ENCODE measurements at regions not wholly inside any gene's neighbourhood (a gene's known extent, or its start where the extent isn't known, plus 50 kb on each side); places are given as distances from the start of the nearest gene placed in this dataset.
"Not testable (repeated sequence)": the region's sequence is repeated elsewhere in the genome, so short reads cannot be mapped to it uniquely, and the experiment has no call there.

DNA sequence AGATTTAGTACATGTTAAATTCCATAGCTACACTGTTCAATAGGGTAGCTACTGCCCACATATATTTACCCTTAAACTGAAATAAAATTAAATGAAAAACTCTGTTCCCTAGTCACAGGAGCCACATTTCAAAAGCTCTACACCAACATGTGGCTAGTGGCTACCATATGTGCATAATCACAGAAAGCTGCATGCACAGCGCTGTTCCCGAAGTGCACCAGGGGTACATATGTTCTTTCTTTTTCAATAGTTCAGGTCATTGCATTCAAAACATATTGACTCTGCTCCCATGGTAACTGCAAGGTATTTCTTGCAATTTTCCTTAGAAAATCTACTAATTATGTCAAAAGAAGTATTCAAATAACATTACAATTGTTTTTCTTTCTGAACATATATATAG is 591.2 kb downstream of the PDHA2 start:
- DNase-seq (no peak), FAIRE-seq (no peak)
- Histone ChIP-seq H3K9ac (ENCODE audit: low read length in 3 of 3) (no peak overlapping the region), H3K9me3 (ENCODE audit: control insufficient read depth in 2 of 3, insufficient read depth in 1 of 3, low read length in 3 of 3) (no peaks in the 10 kb centered on the region), H3K27ac (ENCODE audit: low read depth in 2 of 2, low read length in 2 of 2) (no peak overlapping the region), H3K4me3 (ENCODE audit: low read length in 3 of 3) (no peak overlapping the region), H3K4me1 (ENCODE audit: control insufficient read depth in 2 of 3, insufficient read depth in 2 of 3, low read depth in 1 of 3, low read length in 3 of 3) (no peaks in the 10 kb centered on the region), H3K27me3 (ENCODE audit: control insufficient read depth, insufficient read depth, low read length) (no peaks in the 10 kb centered on the region), H3K36me3 (ENCODE audit: control insufficient read depth in 2 of 3, insufficient read depth in 3 of 3, low read length in 3 of 3) (no peaks in the 10 kb centered on the region)
- TF ChIP-seq, protein P1, sequence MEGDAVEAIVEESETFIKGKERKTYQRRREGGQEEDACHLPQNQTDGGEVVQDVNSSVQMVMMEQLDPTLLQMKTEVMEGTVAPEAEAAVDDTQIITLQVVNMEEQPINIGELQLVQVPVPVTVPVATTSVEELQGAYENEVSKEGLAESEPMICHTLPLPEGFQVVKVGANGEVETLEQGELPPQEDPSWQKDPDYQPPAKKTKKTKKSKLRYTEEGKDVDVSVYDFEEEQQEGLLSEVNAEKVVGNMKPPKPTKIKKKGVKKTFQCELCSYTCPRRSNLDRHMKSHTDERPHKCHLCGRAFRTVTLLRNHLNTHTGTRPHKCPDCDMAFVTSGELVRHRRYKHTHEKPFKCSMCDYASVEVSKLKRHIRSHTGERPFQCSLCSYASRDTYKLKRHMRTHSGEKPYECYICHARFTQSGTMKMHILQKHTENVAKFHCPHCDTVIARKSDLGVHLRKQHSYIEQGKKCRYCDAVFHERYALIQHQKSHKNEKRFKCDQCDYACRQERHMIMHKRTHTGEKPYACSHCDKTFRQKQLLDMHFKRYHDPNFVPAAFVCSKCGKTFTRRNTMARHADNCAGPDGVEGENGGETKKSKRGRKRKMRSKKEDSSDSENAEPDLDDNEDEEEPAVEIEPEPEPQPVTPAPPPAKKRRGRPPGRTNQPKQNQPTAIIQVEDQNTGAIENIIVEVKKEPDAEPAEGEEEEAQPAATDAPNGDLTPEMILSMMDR (IDR thresholded peaks at IDR 0.05; ENCODE audit: borderline replicate concordance, extremely low read depth, insufficient read depth) = no peak
- intact Hi-C loops (cut with DNase I) = no loop called here

DNA sequence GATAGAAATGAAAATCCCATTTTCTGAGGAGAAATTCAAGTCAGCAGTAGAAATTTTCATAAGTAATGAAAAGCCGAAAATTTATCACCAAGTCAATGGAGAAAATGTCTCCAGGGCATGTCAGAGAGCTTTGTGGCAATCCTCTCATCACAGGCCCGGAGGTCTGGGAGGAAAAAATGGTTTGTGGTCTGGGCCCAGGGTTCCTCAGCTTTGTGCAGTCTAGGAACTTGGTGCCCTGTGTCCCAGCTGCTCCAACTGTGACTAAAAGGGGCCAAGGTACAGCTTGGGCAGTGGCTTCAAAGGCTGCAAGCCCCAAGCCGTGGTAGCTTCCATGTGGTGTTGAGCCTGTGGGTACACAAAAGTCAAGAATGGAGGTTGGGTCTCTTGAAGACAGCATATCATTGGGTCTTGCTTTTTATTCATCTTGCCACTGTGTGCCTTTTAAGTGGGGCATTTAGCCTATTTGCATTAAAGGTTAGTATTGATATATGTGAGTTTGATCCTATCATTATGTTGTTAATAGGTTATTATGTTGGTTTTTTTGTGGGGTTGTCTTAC is 608.5 kb downstream of the PDHA2 start:
- Histone ChIP-seq H3K9ac (ENCODE audit: low read length in 3 of 3) (no peak overlapping the region), H3K27me3 (ENCODE audit: control insufficient read depth, insufficient read depth, low read length) (no peaks in the 10 kb centered on the region), H3K36me3 (ENCODE audit: control insufficient read depth in 2 of 3, insufficient read depth in 3 of 3, low read length in 3 of 3) (no peaks in the 10 kb centered on the region), H3K4me3 (ENCODE audit: low read length in 3 of 3) (no peak overlapping the region), H3K4me1 (ENCODE audit: control insufficient read depth in 2 of 3, insufficient read depth in 2 of 3, low read depth in 1 of 3, low read length in 3 of 3) (no peaks in the 10 kb centered on the region), H3K27ac (ENCODE audit: low read depth in 2 of 2, low read length in 2 of 2) (no peak overlapping the region), H3K9me3 (ENCODE audit: control insufficient read depth in 2 of 3, insufficient read depth in 1 of 3, low read length in 3 of 3) (peaks cover 0 to 12% (median 4%) of the 10 kb centered on the region in 3 donors)
- intact Hi-C loops (cut with DNase I) = no loop called here
- DNase-seq = no peak
- no peak for FAIRE-seq
- TF ChIP-seq, protein P1 (IDR thresholded peaks at IDR 0.05; ENCODE audit: borderline replicate concordance, extremely low read depth, insufficient read depth) = no peak

DNA sequence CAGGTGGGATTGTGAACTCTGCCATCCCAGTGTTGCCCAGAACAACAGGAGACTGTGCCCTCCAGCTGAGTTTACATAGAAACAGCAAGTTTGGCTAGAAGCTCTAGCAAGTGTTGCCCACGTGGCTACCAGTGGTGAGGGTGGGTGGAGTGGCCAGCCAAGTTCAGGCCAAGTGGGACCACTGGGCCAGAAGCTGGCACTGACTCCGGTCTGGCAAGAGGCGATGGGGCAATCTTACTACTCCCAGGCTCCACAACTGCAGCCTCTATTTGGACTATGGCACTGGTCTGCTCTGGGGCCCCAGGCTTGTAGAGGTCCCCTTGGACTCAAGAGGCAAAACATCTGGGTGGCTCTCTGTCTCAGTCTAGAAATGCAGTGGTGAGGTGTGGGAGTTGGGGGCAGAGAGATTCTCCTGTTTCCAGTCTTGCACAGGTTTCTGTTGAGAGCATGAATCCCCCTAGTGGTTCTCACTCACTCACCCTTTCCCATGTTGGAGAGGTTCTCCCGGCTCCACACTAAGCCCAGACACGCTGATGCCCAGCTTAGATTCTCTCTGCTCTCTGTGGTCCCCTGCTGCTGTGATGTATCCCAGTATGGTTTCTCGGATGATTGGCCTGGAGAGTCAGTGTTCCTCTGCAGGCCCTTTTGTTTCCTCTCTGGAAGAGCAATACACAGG is 615.3 kb downstream of the PDHA2 start:
- DNase-seq (peak in 1 of 5 donors; percentile 43), FAIRE-seq (no peak)
- Histone ChIP-seq H3K9me3 (ENCODE audit: control insufficient read depth in 2 of 3, insufficient read depth in 1 of 3, low read length in 3 of 3) (no peaks in the 10 kb centered on the region), H3K4me3 (ENCODE audit: low read length in 3 of 3) (no peak overlapping the region), H3K36me3 (ENCODE audit: control insufficient read depth in 2 of 3, insufficient read depth in 3 of 3, low read length in 3 of 3) (no peaks in the 10 kb centered on the region), H3K4me1 (ENCODE audit: control insufficient read depth in 2 of 3, insufficient read depth in 2 of 3, low read depth in 1 of 3, low read length in 3 of 3) (no peaks in the 10 kb centered on the region), H3K9ac (ENCODE audit: low read length in 3 of 3) (no peak overlapping the region), H3K27ac (ENCODE audit: low read depth in 2 of 2, low read length in 2 of 2) (no peak overlapping the region), H3K27me3 (ENCODE audit: control insufficient read depth, insufficient read depth, low read length) (no peaks in the 10 kb centered on the region)
- TF ChIP-seq, protein P1 (IDR thresholded peaks at IDR 0.05; ENCODE audit: borderline replicate concordance, extremely low read depth, insufficient read depth) = no peak
- intact Hi-C loops (cut with DNase I) = no loop called here

GRCh38 chr4:96458031-96458430 is 618.1 kb downstream of the PDHA2 start:
- H3K4me1 ChIP-seq (ENCODE audit: control insufficient read depth in 2 of 3, insufficient read depth in 2 of 3, low read depth in 1 of 3, low read length in 3 of 3); FAIRE-seq; H3K27ac ChIP-seq (ENCODE audit: low read depth in 2 of 2, low read length in 2 of 2); H3K4me3 ChIP-seq (ENCODE audit: low read length in 3 of 3); H3K36me3 ChIP-seq (ENCODE audit: control insufficient read depth in 2 of 3, insufficient read depth in 3 of 3, low read length in 3 of 3); H3K9ac ChIP-seq (ENCODE audit: low read length in 3 of 3); intact Hi-C loops (cut with DNase I); DNase-seq; H3K9me3 ChIP-seq (ENCODE audit: control insufficient read depth in 2 of 3, insufficient read depth in 1 of 3, low read length in 3 of 3); H3K27me3 ChIP-seq (ENCODE audit: control insufficient read depth, insufficient read depth, low read length): not testable (repeated sequence)

All from kidney (tissue), 13 donors.